ENCODE measurements at regions not wholly inside any gene's neighbourhood (a gene's known extent, or its start where the extent isn't known, plus 50 kb on each side); places are given as distances from the start of the nearest gene placed in this dataset.
A peak's percentile ranks its signal among the peaks of the same experiment; 100 is the strongest.

DNA sequence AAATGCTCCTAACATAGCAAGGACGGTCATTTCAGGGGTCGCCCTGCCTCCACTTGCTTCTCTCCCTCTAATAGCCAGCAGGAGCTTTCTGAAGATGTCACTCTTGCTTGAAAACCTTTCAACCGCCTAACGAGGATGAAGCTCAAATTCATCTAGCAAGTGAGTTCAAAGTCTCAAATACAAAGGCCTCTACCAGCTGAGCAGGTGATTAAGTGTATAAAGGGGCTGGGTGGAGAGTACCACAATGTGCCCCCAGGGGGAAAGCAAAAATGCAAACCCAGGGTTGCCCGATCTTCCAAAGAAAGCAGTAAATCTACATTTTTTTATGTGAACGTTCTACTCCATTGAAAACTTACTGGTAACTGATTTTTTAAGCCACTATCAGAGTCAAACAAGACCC lies 50.4 kb upstream of the GRIP2 start:
- DNase-seq (ENCODE audit: low read depth), result no peak

DNA sequence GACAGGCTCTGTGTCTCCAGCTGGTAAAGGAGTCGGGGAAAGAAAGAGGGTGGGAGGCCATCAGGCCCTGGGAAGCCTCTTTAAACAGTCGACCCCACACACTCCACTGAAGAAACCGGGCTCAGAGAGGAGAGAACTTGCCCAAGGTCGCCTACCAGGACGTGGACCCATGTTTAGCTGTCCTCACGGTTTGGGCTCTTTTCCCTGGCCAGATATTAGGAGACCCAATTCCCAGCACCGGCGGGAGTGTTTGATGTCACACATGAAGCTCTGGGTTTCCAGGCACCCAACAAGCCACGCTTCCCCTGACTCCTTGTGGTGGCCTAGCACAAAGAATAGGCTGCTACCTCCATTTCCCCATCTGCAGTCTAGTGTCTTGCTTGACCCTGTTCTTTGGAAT lies 52.2 kb upstream of the GRIP2 start:
- no peak for DNase-seq (ENCODE audit: low read depth)

DNA sequence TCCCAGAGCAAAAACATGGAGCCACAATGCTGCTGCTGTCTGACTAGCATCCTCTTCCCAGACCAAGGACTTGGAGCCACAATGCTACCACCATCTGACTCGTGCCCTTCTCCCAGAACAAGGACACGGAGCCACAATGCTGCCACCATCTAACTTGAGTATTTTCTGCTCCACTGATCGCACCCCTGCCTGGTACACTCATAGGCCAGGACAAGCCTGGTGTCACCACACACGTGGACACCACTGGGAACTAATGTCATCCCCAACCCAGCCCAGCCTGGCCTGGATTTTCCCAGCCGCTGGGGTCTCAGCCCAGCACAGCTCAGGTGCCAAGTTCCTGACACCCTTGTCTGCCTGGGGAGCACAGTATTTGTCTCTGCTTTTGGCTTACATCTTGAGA lies 52.7 kb upstream of the GRIP2 start:
- DNase-seq (ENCODE audit: low read depth), result no peak

GRCh38 chr3:14594234-14594633 lies 54.1 kb upstream of the GRIP2 start:
- DNase-seq (ENCODE audit: low read depth), result no peak

DNA sequence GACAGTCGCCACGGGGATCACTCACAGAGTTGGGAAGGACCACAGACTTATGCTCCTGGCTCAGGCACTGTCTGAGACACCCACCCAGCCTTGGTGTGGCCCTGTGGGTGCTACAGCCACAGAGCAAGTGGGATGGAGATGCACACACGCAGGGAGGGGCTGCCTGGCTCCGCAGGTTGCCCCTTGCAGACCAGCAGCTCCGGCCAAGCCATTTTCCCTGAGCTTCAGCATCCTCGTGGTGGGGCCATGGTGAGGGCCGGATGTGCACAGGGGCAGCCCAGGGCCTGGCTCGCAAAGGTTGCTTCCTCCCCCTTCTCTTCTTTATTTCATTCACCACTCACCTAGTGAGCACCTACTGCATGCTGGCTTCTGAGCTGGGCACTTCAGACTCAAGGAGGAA lies 55.4 kb upstream of the GRIP2 start:
- DNase-seq (ENCODE audit: low read depth), result no peak

GRCh38 chr3:14597266-14597665 lies 54.3 kb upstream of the CCDC174 start:
- DNase-seq (ENCODE audit: low read depth), result no peak

- peak; percentile 5 for DNase-seq (ENCODE audit: low read depth)
Observed at GRCh38 chr3:14598143-14598569, 53.4 kb upstream of the CCDC174 start.

GRCh38 chr3:14599488-14599887 lies 52.1 kb upstream of the CCDC174 start:
- no peak for DNase-seq (ENCODE audit: low read depth)

- no peak for DNase-seq (ENCODE audit: low read depth)
Observed at GRCh38 chr3:14600075-14600474, 51.5 kb upstream of the CCDC174 start.

DNA sequence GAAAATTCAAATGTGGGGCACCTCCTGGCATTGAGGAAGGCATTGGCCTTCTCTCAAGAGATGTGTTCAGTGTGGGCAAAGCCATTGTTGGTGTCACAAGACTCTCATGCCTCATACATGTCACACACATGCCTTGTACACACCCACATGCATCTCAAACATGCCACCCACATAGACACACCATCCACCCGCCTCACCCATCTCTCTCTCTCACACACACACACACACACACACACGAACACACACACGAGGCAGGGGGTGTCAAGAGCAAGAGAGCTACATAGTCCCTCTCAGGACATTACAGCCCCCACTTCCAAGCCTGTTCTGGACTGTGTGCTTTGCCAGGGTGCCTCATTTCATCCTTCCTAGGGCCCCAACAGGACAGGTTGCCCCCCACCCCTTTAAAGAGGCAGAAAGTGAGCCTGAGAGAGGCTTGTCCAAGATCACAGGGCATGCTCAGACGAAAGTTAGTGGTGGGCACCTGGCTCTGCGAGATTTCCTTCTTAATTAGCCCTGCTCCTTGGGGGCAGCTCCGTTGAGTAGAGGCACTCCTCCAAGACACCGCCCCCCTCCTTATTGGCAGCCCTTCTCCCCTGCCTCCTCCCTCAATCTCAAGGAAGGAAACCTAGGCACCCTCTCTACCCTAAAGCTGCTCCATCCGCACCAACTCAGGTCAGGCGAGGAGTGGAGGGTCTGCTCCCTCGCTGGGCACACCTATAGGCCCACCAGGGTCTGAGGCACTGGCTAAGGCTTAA lies 50.5 kb upstream of the CCDC174 start:
- DNase-seq (ENCODE audit: low read depth), result no peak

DNA sequence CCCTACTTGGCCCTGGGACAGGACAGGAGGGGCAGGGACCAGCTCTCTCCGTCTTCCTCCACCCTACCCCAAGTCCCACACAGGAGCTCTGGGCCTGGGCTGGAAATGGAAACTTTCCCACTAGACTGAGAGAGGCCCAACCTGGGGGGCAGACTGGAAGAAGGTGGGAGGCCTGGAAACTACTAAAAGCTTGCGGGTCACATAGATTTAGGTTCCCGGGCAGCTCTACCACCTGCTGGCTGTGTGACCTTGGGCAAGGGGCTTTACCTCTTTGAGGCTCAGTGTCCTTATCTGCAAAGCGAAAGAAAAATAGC lies 49.9 kb upstream of the CCDC174 start:
- no peak for DNase-seq (ENCODE audit: low read depth)

Measured in stimulated activated CD8-positive, alpha-beta memory T cell treated with anti-CD3 and anti-CD28 coated beads, Interleukin-7, amount 100 ng/mL, for 24 hours (primary cell).